GM12878 (cell line): ENCODE measurements at regions not wholly inside any gene's neighbourhood (a gene's known extent, or its start where the extent isn't known, plus 50 kb on each side); places are given as distances from the start of the nearest gene placed in this dataset.

Source experiments
- ATAC-seq: fragments of 200-7000 bp; cut with Tn5 transposase; 3 replicates; pipeline ENCODE4 v1.9.1; 2020; ENCODE audit warnings: mild to moderate bottlenecking, moderate library complexity
- BruUV-seq: library from RNA; stranded (reverse); fragments of 400-500 nt; replicated peaks from 2 replicates; lab custom pipeline; 2021; lab: Mats Ljungman, UMichigan
- CTCF ChIA-PET: fragments of 300-600 bp; sonication (Branson Sonifier 250); formaldehyde crosslinking; extraction: SDS; loops from one replicate; lab custom pipeline; 2021; ENCODE audit warnings: inconsistent platforms; lab: Yijun Ruan, JAX
- POLR2A ChIA-PET: fragments of 350-600 bp; formaldehyde crosslinking; extraction: SDS; loops from one replicate; lab custom pipeline; 2021; ENCODE audit warnings: inconsistent platforms; lab: Charles Lee
- RAD21 ChIA-PET: fragments of 300-600 bp; sonication (Branson Sonifier 250); formaldehyde crosslinking; loops from one replicate; lab custom pipeline; 2023; ENCODE audit warnings: antibody characterized with exemption; ENCODE audit not compliant: unreplicated experiment; lab: Charles Lee
- SMC1A ChIA-PET: fragments of 300-600 bp; sonication (Branson Sonifier 250); formaldehyde crosslinking; loops from one replicate; lab custom pipeline; 2023; ENCODE audit not compliant: unreplicated experiment, uncharacterized antibody; lab: Charles Lee
- DNase-seq: peaks from one replicate; pipeline ENCODE4 v3.0.0-alpha.2; 2011; ENCODE audit warnings: low read depth, low spot score
- FAIRE-seq: peaks from 3 replicates; lab custom pipeline; 2011; peaks lifted over from hg19 to GRCh38; lab: Jason Lieb, UNC
- H2AFZ ChIP-seq: 2 replicates; pipeline ENCODE4 v1.6.0; 2011; ENCODE audit warnings: low read depth, low read length, control low read depth; ENCODE audit not compliant: control insufficient read depth
- H3K27ac ChIP-seq: 2 replicates; pipeline ENCODE4 v1.5.1; 2011; ENCODE audit warnings: control low read depth; ENCODE audit not compliant: control insufficient read depth, insufficient read depth
- H3K27me3 ChIP-seq, 2 experiments: replicated peaks in 1 of 2; 2 replicates each; pipeline versions ENCODE4 v1.6.0 to v1.6.1; 2011; ENCODE audit warnings: low read length in 1 of 2; ENCODE audit not compliant: control insufficient read depth in 2 of 2, insufficient read depth in 2 of 2
- H3K36me3 ChIP-seq, 2 experiments: 2 replicates each; pipeline ENCODE4 v1.5.1; 2011; ENCODE audit warnings: low read length in 1 of 2; ENCODE audit not compliant: control insufficient read depth in 2 of 2, insufficient read depth in 2 of 2
- H3K4me1 ChIP-seq: 2 replicates; pipeline ENCODE4 v1.6.1; 2011; ENCODE audit warnings: mild to moderate bottlenecking, low read length, moderate library complexity, mixed read lengths; ENCODE audit not compliant: control insufficient read depth, insufficient read depth
- H3K4me2 ChIP-seq: 2 replicates; pipeline ENCODE4 v1.6.0; 2011; ENCODE audit warnings: control low read depth; ENCODE audit not compliant: control insufficient read depth, insufficient read depth
- H3K4me3 ChIP-seq: fragments of 200-600 bp; sonication (generic); 2 replicates; pipeline ENCODE4 v1.5.1; 2016
- H3K79me2 ChIP-seq: 2 replicates; pipeline ENCODE4 v1.6.0; 2011; ENCODE audit warnings: low read length; ENCODE audit not compliant: control insufficient read depth, insufficient read depth
- H3K9ac ChIP-seq: 2 replicates; pipeline ENCODE4 v1.8.0; 2011; ENCODE audit warnings: low read length, control low read depth, mixed read lengths; ENCODE audit not compliant: control insufficient read depth, insufficient read depth
- H3K9me3 ChIP-seq: replicated peaks from 3 replicates; pipeline ENCODE4 v1.5.1; 2011; ENCODE audit warnings: mild to moderate bottlenecking, low read length; ENCODE audit not compliant: control insufficient read depth, insufficient read depth
- H4K20me1 ChIP-seq: 2 replicates; pipeline ENCODE4 v1.6.0; 2011; ENCODE audit not compliant: control insufficient read depth, insufficient read depth
- BHLHE40 ChIP-seq, 2 experiments: fragments of 450-650 bp in 1 of 2; IDR thresholded peaks; 2 replicates each; pipeline ENCODE4 v1.6.1; 2011 to 2017; ENCODE audit warnings: low read depth in 2 of 2, borderline replicate concordance in 1 of 2, improper control_type of control experiment in 1 of 2, low read length in 1 of 2, mild to moderate bottlenecking in 1 of 2
- FOS ChIP-seq: IDR thresholded peaks from 3 replicates; pipeline ENCODE4 v1.6.1; 2011; ENCODE audit warnings: borderline replicate concordance; ENCODE audit not compliant: insufficient read length; ENCODE audit errors: extremely low read depth
- HSF1 ChIP-seq: fragments of 150-350 bp; IDR thresholded peaks from 2 replicates; pipeline ENCODE4 v1.6.1; 2014; ENCODE audit warnings: mild to moderate bottlenecking, low read depth, low read length
- PML ChIP-seq: IDR thresholded peaks from 2 replicates; pipeline ENCODE4 v1.6.1; 2012; ENCODE audit warnings: low read length, inconsistent platforms
- SMAD1 ChIP-seq: fragments of 450-650 bp; IDR thresholded peaks from 2 replicates; pipeline ENCODE4 v1.6.1; 2018; ENCODE audit warnings: mild to moderate bottlenecking, low read depth; ENCODE audit not compliant: partially characterized antibody
- SMARCA5 ChIP-seq: fragments of 450-650 bp; IDR thresholded peaks from 2 replicates; pipeline ENCODE4 v1.6.1; 2017; ENCODE audit warnings: mild to moderate bottlenecking
- SUPT20H ChIP-seq: IDR thresholded peaks from 2 replicates; pipeline ENCODE4 v1.6.1; 2011; ENCODE audit warnings: low read depth, mild to moderate bottlenecking, low read length, moderate library complexity, borderline replicate concordance; ENCODE audit not compliant: control insufficient read depth
- YY1 ChIP-seq: IDR thresholded peaks from 2 replicates; pipeline ENCODE4 v1.6.1; 2011; ENCODE audit warnings: low read depth, mild to moderate bottlenecking, low read length
- WGBS: methylation state at CpG from one replicate; pipeline ENCODE4 v1.1.6; 2016; ENCODE audit warnings: low lambda C conversion rate; ENCODE audit not compliant: insufficient replicate concordance, insufficient coverage; ENCODE audit errors: missing lambda C conversion rate; 5-methylcytosine and 5-hydroxymethylcytosine counted together
- in situ Hi-C: fragments of 300-500 bp; cut with MboI; formaldehyde crosslinking; loops from 9 replicates; pipeline ENCODE4 v1.14.3; 2018; ENCODE audit warnings: mixed read lengths
- intact Hi-C: fragments of 100-400 bp; cut with micrococcal nuclease; formaldehyde crosslinking; loops from one replicate; pipeline ENCODE4 v1.14.2; 2022; ENCODE audit not compliant: unreplicated experiment
- TF ChIP-seq, protein P1 (sequence below): IDR thresholded peaks from 2 replicates; pipeline ENCODE4 v1.6.1; 2011; ENCODE audit warnings: low read depth, low read length, improper control_type of control experiment, borderline replicate concordance
- TF ChIP-seq, protein P2 (sequence below): fragments of 150-350 bp; IDR thresholded peaks from 2 replicates; pipeline ENCODE4 v1.6.1; 2016; ENCODE audit warnings: low read depth, low read length

- no peak for ATAC-seq
- Histone ChIP-seq H3K9ac (no peak overlapping the region), H3K36me3 (no peaks in the 10 kb centered on the region), H2AFZ (no peak overlapping the region), H3K4me2 (no peak overlapping the region), H3K27me3 (no peaks in the 10 kb centered on the region), H3K9me3 (no peaks in the 10 kb centered on the region), H3K4me3 (no peak overlapping the region), H3K27ac (no peak overlapping the region), H4K20me1 (no peaks in the 10 kb centered on the region), H3K4me1 (no peaks in the 10 kb centered on the region; the same call in 1 of the 2 replicates), H3K79me2 (no peaks in the 10 kb centered on the region)
- ChIA-PET SMC1A (no interaction called here), POLR2A (no interaction called here), RAD21 (no interaction called here), CTCF (no interaction called here)
- no TSS peak for BruUV-seq
- TF ChIP-seq YY1 (no peak), PML (no peak), BHLHE40 (IDR thresholded peaks at IDR 0.05; ENCODE audit: borderline replicate concordance in 1 of 2, low read depth in 2 of 2, low read length in 1 of 2) (no peak), SMARCA5 (no peak), HSF1 (no peak), SMAD1 (no peak), SUPT20H (no peak), FOS (no peak)
- TF ChIP-seq, protein P1, sequence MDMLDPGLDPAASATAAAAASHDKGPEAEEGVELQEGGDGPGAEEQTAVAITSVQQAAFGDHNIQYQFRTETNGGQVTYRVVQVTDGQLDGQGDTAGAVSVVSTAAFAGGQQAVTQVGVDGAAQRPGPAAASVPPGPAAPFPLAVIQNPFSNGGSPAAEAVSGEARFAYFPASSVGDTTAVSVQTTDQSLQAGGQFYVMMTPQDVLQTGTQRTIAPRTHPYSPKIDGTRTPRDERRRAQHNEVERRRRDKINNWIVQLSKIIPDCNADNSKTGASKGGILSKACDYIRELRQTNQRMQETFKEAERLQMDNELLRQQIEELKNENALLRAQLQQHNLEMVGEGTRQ, result no peak
- TF ChIP-seq, protein P2, sequence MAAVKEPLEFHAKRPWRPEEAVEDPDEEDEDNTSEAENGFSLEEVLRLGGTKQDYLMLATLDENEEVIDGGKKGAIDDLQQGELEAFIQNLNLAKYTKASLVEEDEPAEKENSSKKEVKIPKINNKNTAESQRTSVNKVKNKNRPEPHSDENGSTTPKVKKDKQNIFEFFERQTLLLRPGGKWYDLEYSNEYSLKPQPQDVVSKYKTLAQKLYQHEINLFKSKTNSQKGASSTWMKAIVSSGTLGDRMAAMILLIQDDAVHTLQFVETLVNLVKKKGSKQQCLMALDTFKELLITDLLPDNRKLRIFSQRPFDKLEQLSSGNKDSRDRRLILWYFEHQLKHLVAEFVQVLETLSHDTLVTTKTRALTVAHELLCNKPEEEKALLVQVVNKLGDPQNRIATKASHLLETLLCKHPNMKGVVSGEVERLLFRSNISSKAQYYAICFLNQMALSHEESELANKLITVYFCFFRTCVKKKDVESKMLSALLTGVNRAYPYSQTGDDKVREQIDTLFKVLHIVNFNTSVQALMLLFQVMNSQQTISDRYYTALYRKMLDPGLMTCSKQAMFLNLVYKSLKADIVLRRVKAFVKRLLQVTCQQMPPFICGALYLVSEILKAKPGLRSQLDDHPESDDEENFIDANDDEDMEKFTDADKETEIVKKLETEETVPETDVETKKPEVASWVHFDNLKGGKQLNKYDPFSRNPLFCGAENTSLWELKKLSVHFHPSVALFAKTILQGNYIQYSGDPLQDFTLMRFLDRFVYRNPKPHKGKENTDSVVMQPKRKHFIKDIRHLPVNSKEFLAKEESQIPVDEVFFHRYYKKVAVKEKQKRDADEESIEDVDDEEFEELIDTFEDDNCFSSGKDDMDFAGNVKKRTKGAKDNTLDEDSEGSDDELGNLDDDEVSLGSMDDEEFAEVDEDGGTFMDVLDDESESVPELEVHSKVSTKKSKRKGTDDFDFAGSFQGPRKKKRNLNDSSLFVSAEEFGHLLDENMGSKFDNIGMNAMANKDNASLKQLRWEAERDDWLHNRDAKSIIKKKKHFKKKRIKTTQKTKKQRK, result no peak
- DNase-seq, result no peak
- WGBS, result 25% methylated on average over 1 of the region's 1 CpG
- in situ Hi-C loops, result no loop called here
- intact Hi-C loops, result no loop called here
- no peak for FAIRE-seq
Measured at GRCh38 chr15:62500325-62500724, 335.2 kb upstream of the C2CD4B start.
